Left lung (tissue), 4 donors: ENCODE measurements at regions not wholly inside any gene's neighbourhood (a gene's known extent, or its start where the extent isn't known, plus 50 kb on each side); places are given as distances from the start of the nearest gene placed in this dataset.

Experiments
- ATAC-seq: fragments of 200-7000 bp; cut with Tn5 transposase; one replicate; pipeline ENCODE4 v1.9.1; 2020; ENCODE audit warnings: moderate library complexity
- DNase-seq, 4 donors: peaks; one replicate each; pipeline ENCODE4 v3.0.0-alpha.2; 2013 to 2020
- H3K27ac ChIP-seq, 2 donors: fragments of 200-600 bp; sonication (generic) in 1 of 2; one replicate each; pipeline versions ENCODE4 v1.5.0 to v1.8.0; 2020 to 2021
- H3K27me3 ChIP-seq, 2 donors: fragments of 200-600 bp; sonication (generic) in 1 of 2; one replicate each; pipeline versions ENCODE4 v1.5.0 to v1.8.0; 2020 to 2021
- H3K36me3 ChIP-seq, 2 donors: fragments of 200-600 bp; sonication (generic) in 1 of 2; one replicate each; pipeline versions ENCODE4 v1.5.0 to v1.8.0; 2020 to 2021
- H3K4me1 ChIP-seq, 2 donors: fragments of 200-600 bp; one replicate each; pipeline ENCODE4 v1.8.0; 2021
- H3K4me3 ChIP-seq, 2 donors: fragments of 200-600 bp; sonication (generic) in 1 of 2; one replicate each; pipeline versions ENCODE4 v1.5.0 to v1.8.0; 2020 to 2021; ENCODE audit warnings: mild to moderate bottlenecking in 1 of 2
- H3K9me3 ChIP-seq, 2 donors: fragments of 200-600 bp; sonication (generic) in 1 of 2; one replicate each; pipeline versions ENCODE4 v1.5.0 to v1.8.0; 2020 to 2021
- CTCF ChIP-seq, 2 donors: fragments of 200-600 bp; sonication (generic) in 1 of 2; IDR thresholded peaks; one replicate each; pipeline versions ENCODE4 v1.5.0 to v1.8.0; 2021; ENCODE audit warnings: antibody characterized with exemption in 2 of 2
- intact Hi-C, 2 donors: fragments of 100-400 bp; cut with DNase I; formaldehyde crosslinking; loops; one replicate each; pipeline versions ENCODE4 v1.11.2 to v1.14.2; 2022
- donor health status: DM: no; HTN: yes; CAD: no.
- donor health status: DM: no; HTN: no; CAD: no.

DNA sequence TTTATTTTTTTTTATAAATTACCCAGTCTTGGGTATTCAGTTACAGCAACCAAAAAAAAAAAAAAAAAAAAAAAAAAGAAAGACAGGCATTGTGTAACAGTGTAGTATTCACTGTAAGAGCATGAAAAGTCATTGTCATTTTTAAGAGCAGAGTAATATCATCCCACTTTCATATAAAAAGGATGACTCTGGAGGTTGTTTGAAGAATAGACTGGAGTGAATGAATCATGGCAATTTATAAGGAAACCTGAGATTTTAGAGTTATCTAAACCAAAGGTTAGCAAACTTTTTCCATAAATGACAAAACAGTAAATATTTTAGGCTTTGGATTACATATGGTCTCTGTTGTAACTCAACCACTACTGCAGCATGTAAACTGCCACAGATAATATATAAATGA is 794.9 kb downstream of the NTRK3 start:
- H3K27me3 ChIP-seq: no peaks in the 10 kb centered on the region
- intact Hi-C loops: no loop called here
- no peaks in the 10 kb centered on the region for H3K36me3 ChIP-seq
- no peak for TF ChIP-seq CTCF (IDR thresholded peaks at IDR 0.05)
- H3K9me3 ChIP-seq: no peaks in the 10 kb centered on the region
- DNase-seq (no peak), ATAC-seq (no peak)
- H3K4me1 ChIP-seq: no peaks in the 10 kb centered on the region
- no peak overlapping the region for H3K27ac ChIP-seq
- no peak overlapping the region for H3K4me3 ChIP-seq

- DNase-seq (no peak), ATAC-seq (no peak)
- Histone ChIP-seq H3K4me1 (no peaks in the 10 kb centered on the region), H3K9me3 (no peaks in the 10 kb centered on the region), H3K4me3 (no peak overlapping the region), H3K27me3 (no peaks in the 10 kb centered on the region), H3K36me3 (no peaks in the 10 kb centered on the region), H3K27ac (no peak overlapping the region)
- no peak for TF ChIP-seq CTCF (IDR thresholded peaks at IDR 0.05)
- intact Hi-C loops: no loop called here
Observed at GRCh38 chr15:87454860-87455259, 801.7 kb downstream of the NTRK3 start.

- no peaks in the 10 kb centered on the region for H3K9me3 ChIP-seq
- H3K4me1 ChIP-seq: no peaks in the 10 kb centered on the region
- H3K4me3 ChIP-seq: no peak overlapping the region
- no peaks in the 10 kb centered on the region for H3K27me3 ChIP-seq
- H3K36me3 ChIP-seq: no peaks in the 10 kb centered on the region
- DNase-seq (no peak), ATAC-seq (no peak)
- no peak overlapping the region for H3K27ac ChIP-seq
- no peak for TF ChIP-seq CTCF (IDR thresholded peaks at IDR 0.05)
- intact Hi-C loops: no loop called here
Observed at GRCh38 chr15:87450314-87450713, 806.2 kb downstream of the NTRK3 start.

GRCh38 chr15:87439090-87439489 is 817.4 kb downstream of the NTRK3 start:
- Histone ChIP-seq H3K27me3 (no peaks in the 10 kb centered on the region), H3K27ac (no peak overlapping the region), H3K36me3 (no peaks in the 10 kb centered on the region), H3K4me1 (no peaks in the 10 kb centered on the region), H3K4me3 (no peak overlapping the region), H3K9me3 (peaks cover 0 to 3% of the 10 kb centered on the region in 2 donors)
- ATAC-seq (no peak), DNase-seq (no peak)
- intact Hi-C loops: no loop called here
- no peak for TF ChIP-seq CTCF (IDR thresholded peaks at IDR 0.05)

DNA sequence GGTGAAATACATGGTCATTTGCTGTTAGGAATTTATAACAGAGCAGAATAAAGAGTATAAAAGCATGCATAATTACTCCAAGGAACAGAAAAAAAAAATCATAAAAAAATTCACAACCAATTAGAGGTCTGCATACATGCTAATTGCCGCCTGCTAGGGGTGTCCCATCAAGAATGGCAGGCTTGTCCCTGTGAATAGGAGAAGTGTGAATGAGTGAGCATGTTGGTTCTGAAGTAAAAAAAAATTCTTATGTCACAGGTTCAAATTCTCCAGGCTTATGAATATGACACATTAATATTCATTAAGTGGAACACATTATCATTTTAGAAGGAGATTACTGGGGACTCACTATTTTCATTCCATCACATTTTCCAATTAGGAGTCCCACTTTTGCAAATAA is 822.7 kb downstream of the NTRK3 start:
- intact Hi-C loops: no loop called here
- H3K4me3 ChIP-seq: no peak overlapping the region
- no peak for TF ChIP-seq CTCF (IDR thresholded peaks at IDR 0.05)
- no peaks in the 10 kb centered on the region for H3K27me3 ChIP-seq
- no peaks in the 10 kb centered on the region for H3K4me1 ChIP-seq
- ATAC-seq (no peak), DNase-seq (no peak)
- H3K9me3 ChIP-seq: peaks cover 0 to 3% of the 10 kb centered on the region in 2 donors
- no peak overlapping the region for H3K27ac ChIP-seq
- no peaks in the 10 kb centered on the region for H3K36me3 ChIP-seq
